ENCODE measurements at regions not wholly inside any gene's neighbourhood (a gene's known extent, or its start where the extent isn't known, plus 50 kb on each side); places are given as distances from the start of the nearest gene placed in this dataset.
"Not testable (repeated sequence)": the region's sequence is repeated elsewhere in the genome, so short reads cannot be mapped to it uniquely, and the experiment has no call there.

- no peak for DNase-seq
Observed at GRCh38 chr4:170775851-170776250, 686.1 kb upstream of the AADAT start.

- no peak for DNase-seq
Observed at GRCh38 chr4:170773709-170774273, 684.0 kb upstream of the AADAT start.

DNA sequence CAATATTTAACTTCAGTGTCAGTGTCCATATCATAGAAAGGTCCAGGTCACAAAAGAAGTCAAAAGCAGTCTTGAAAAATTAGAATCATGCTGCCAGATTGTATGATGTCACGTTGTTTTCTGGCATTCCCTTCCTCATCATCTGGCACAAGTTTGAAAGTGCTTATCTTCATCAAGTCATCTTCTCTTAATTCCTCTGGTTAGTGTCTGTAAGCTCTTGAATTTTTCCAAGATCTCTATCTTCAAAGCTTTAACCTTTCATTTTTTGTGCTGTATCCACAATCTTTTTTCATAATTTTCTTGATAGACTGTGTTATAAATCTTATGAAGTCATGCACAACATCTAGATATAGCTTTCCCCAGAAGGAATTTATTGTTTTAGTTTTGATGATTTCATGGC, 682.7 kb upstream of the AADAT start:
- DNase-seq, result no peak

DNA sequence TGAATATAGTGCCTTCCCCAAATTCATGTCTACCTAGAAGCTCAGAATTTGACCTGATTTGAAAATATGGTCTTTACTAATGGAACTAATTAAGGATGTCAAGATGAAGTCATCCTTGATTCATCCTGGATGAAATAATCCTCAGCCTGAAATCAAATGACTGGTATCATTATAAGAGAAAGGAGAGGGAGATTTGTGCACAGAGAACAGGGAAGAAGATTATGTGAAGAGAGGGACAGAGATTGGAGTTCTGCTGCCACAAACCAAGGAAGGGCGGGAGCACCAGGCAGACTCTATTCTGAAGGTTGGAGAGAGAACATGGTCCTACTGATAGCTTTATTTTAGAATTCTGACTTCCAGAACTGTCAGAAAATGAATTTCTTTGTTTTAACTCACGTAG, 680.9 kb upstream of the AADAT start:
- DNase-seq, result no peak

GRCh38 chr4:170769862-170770261, 680.1 kb upstream of the AADAT start:
- DNase-seq, result no peak

- DNase-seq, result no peak
Observed at GRCh38 chr4:170758988-170759387, 669.2 kb upstream of the AADAT start.

- DNase-seq, result no peak
Observed at GRCh38 chr4:170750519-170750918, 660.8 kb upstream of the AADAT start.

DNA sequence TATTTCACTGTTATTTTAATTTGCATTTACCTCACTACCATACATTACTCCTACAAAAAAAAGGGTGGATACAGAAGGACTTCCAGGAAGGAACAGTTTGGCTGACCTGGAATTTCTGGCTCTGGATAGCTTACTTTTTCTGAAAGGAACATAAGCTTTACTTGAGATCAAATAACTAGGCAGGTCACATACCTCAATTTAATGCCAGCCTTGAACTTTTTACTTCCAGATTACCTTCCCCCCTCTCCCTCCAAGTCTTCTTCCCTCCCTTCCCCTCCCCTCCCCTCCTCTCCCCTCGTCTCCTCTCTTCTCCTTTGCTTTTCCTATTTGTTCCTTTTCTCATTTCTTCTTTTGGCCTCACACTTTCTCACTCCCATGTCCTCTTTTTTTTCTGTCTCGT, 659.2 kb upstream of the AADAT start:
- no peak for DNase-seq

DNA sequence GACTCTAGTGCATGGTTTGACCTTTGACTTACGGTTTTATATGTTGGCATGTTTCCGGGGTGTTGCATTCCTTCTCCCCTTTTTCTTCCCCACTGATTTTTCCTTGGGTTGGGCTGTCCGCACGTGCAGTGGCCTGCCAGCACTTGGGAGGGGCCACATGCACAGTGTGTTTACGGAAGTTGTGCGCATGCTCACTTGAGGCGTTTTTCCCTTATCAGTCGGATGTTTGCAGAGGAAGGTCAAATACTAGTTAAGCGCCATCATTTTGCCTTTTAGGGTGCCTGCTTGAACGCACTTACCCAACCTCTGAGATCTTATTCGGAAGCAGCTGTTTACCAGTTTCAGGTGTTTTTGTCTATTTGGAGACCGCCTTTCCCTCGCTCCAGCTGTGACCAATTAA, 653.9 kb upstream of the AADAT start:
- peak; percentile 17 for DNase-seq

DNA sequence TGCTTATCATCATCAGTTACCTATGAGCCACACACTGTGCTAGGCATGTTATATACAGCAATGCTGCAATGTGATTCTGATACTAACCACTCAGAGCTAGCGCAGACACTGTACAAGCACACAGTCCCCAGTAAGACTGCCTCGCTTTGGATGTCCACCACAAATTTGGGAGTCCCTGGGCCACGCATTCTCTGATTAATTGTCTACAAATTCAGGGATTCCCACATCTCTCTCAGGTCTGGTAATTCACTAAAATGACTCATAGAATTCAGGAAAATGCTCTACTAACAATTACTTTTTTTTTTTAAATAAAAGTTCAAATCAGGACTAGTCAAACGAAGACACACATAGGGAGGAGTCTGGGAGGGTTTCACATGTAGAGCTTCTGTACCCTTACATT, 652.1 kb upstream of the AADAT start:
- DNase-seq, result no peak

GRCh38 chr4:170736710-170737109, 647.0 kb upstream of the AADAT start:
- DNase-seq, result no peak

DNA sequence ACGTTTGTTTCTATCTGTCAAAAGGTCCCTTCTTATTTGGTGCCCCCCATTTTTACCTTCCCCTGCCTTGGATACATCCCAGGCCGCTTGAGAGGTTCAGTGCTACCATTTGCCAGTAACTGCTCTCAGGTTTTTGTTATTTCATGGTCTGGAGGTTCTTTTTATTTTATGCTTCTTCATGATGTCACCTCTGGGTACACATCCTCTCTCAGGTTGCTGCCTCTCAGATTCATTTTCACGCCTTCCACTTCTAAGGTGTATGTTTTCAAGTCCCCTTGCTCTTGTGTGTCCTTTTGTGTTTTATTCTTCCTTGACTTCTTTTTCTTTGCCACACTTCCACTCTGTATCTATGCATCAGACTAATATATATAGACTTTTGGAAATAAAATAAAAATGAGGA, 640.1 kb upstream of the AADAT start:
- no peak for DNase-seq

- no peak for DNase-seq
Observed at GRCh38 chr4:170729236-170729635, 639.5 kb upstream of the AADAT start.

GRCh38 chr4:170724191-170724590, 634.4 kb upstream of the AADAT start:
- DNase-seq, result no peak

DNA sequence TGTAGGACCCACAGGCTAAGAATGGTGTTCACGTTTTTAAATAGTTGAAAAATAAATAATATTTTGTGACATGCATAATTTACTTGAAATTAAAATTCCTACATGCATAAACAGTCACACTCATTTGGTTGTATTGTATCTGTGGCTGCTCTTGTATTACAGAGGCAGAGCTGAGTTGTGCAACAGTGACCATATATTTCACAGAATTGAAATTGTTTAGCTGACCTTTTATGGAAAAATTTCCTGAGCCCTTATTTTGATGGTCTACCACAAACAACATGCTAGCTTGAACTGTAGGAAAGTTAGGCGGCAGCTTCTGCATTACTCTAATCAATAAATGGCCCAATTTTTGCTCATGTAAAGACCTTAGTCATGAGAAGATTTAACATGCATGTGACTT, 633.4 kb upstream of the AADAT start:
- DNase-seq, result no peak

DNA sequence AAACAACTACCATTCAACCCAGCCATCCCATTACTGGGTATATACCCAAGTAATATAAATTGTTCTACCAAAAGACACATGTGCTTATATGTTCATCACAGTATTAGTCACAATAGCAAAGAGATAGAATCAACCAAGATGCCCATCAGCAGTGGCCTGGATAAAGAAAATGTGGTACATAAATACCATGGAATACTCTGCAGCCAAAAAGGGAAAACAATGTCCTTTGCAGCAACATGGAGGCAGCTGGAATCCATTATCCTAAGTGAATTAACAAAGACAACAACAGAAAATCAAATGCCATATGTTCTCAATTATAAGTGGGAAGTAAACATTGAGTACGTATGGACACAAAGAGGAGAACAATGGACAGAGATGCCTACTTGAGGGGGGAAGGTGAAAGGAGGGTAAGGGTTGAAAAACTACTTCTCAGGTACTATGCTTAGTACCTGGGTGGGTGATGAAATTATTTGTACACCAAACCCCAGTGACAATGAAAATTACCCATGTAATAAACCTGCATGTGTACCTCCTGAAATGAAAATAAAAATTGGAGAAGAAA, 632.1 kb upstream of the AADAT start:
- DNase-seq, result no peak

GRCh38 chr4:170716868-170717267, 627.1 kb upstream of the AADAT start:
- DNase-seq, result no peak

DNA sequence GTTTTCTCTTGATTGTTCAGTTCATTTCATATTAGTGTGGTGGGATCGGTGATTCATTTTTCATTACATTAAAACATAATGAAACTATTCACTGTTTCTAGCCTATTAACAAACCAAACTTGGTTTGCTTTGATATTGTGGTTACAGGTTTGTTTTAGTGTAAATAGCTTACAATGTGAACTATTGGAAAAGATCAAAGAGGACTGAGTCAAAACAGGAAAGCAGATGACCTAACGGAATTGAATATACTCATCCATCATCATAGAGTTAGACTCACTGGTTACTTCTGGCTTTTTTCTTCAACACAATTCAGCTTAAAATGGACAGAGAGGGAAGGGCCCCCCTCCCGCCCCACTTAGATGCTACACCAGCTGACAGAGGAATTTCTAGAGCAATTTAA, 616.2 kb upstream of the AADAT start:
- DNase-seq, result no peak

DNA sequence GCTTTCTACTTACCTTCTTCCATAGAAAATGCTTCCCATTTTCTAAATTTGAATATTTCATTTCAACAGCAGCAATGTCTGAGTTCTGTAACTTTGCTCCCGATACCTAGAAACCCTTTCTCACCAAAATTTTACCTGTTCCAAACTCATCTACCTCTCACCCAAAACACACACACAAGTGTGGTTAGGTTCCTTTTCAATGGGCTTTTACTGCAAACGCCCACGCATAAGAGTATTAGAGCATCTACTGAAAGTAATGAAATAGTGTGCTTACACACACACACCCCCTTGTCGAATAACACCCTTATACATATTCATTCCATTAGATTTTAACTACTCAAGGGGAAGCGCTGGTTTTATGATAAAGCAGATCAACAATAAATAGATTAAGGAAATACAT, 610.3 kb upstream of the AADAT start:
- no peak for DNase-seq

DNA sequence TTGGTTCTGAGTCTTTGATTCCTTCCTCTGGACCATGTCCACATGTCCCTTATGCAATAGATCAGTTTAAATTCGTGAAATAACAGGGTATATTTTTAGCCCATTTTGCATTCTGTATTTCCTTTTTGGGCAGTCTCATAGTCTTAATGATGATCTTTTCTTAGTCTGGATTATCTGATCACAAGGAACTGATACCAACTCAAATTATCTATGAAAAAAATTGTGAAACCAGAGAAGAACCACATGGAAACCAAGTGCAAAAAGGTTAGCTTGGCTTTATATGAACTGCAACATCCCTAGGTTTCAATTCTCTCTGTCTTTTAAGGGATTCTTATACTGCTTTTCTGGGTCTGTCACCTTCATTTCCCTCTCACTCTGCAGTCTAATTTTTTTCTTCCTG, 608.6 kb upstream of the AADAT start:
- no peak for DNase-seq

DNA sequence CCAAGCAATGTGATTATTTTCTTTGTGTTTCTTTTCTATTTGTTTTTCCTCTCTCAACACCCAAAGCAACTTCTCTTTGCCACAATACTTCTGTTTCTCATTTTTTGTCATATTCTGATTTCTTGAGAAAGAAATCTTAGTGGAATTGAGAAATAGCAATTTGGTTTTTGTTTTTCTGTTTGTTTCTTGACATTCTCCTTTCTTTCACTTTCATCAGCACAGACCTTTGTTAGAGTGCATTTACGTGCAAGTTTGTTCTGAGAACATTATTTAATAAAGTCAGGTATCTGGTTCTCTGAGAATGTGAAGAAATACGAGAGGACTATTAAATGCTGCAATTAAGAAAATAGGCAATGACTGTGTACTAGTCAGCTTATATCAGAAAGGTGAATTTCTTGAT, 608.1 kb upstream of the AADAT start:
- DNase-seq, result no peak

- DNase-seq, result no peak
Observed at GRCh38 chr4:170697045-170697444, 607.3 kb upstream of the AADAT start.

DNA sequence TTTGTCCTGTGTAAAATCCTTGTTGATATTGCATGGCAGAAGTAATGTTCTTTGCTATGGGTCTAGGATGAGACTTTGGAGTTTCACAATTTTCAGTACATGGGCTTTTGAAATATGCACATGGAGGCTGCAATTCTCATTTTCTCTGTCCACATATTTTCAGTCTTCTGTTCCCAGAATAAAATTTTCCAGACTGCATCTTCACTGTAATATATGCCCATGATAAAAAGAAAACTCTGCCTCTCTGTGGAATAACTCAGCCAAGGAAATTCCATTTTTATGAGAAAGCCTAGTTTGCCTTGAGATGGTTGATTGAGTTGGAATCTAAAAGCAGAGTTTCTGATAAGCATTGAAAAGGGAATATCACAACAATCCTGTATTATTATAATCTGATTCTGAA, 601.4 kb upstream of the AADAT start:
- no peak for DNase-seq

- no peak for DNase-seq
Observed at GRCh38 chr4:170687751-170688150, 598.0 kb upstream of the AADAT start.

DNA sequence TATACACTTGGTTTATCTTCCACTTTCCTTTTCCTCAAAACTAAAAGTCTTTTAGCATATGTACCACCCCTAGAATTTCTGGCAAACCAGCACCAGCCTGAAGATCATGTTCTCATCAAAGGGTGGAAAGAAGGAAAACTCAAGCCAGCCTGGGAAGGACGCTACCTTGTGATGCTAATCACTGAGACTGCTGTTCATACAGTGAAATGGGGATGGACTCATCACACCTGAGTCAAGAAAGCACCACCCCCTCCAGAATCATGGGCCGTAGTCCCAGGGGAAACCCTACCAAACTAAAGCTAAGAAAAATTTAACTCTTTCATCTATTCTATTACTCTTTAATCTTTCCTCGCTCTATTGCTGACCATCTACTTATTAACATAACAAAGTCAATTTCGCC, 595.9 kb upstream of the AADAT start:
- not testable (repeated sequence) for DNase-seq
